Hematopoietic multipotent progenitor cell treated with erythropoietin and hydrocortisone succinate and interleukin-3 and kit ligand, for 8 days (in vitro differentiated cells): ENCODE measurements at regions not wholly inside any gene's neighbourhood (a gene's known extent, or its start where the extent isn't known, plus 50 kb on each side); places are given as distances from the start of the nearest gene placed in this dataset.

Source experiments
- DNase-seq: peaks from one replicate; pipeline ENCODE4 v3.0.0-alpha.2; 2015

DNA sequence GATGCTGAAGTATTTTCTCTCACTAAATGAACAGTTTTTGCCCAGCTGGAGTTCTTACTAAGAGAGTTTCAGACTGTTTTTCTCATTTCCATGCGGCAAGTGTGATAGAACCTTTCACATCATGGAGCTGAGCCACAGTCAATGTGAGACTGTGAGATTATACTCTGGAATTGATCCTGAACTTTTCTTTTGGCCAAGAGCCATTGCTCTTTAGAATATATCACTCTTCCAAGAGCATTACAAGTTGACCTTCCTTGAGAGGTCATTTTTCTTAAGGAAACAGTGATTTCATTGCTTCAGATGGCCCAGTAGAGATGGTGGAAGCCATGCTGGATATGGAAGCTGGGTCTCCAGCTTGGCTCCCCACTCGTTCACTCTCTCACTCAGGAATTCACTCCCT is 212.9 kb upstream of the UMPS start:
- DNase-seq, result no peak

DNA sequence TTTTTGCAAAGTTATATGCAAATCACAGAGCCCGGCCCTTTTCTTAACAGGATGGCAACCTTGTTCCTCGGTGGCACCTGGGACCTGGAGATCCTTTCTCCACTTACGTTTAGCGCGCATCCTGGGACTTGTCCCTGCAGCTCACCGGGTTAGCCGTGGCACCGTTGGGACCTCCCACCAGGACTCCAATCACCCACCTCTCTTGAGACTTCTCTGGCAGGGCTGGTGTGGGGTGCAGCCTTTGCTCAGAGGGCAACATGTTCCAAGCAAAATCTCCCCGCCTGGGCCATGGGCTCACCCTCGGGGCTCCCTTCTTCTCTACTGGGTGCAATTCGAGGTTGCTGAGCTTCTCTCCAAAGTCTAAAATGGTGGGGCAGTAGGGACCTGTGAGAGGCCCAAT is 211.9 kb upstream of the UMPS start:
- DNase-seq, result no peak

DNA sequence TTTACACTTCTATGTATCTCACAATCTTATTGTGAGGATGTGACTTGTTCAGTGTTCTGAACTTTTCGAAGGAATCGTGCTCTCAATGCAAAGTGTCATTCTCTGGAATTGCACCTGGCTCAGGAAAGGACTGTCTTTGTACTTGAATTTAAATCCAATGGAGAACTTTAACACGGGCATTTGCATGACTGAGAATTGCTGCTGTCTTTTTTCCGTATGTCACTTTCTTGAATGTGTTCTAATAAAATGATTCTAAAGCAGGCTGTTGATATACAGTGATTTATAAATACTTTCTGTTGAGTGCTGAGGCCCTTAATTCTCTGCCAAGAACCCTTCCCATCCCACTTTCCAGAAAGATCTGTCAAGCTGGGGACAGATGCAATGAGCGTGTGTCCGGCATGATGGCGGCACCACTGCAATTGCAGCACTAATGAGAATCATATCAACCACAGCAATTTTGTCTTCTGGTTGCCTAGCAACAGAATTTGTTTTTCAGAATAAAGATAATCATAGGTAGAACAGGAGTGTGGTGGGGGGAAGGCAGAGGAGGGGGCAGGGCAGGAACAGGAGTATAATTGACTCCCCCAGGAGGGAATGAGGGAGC is 210.6 kb upstream of the UMPS start:
- no peak for DNase-seq

DNA sequence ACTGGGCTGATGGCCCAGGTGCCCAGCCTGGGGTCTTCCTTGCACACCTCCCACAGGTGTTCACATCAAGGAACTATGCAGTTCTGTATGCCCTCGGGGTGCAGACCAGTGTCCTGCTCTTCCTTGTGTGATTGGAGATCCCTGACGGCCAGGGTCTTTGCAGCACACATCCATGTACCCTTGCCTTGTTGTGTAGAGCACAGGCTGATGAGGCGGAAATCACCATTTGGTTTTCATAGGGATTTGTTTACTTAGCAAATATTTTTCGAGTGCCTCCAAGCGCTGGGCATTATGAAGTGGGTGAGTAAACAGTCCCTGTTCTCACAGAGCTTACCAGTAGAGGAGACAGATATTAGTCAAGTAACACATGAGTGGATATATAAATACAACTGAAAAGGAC is 209.3 kb upstream of the UMPS start:
- DNase-seq, result no peak

DNA sequence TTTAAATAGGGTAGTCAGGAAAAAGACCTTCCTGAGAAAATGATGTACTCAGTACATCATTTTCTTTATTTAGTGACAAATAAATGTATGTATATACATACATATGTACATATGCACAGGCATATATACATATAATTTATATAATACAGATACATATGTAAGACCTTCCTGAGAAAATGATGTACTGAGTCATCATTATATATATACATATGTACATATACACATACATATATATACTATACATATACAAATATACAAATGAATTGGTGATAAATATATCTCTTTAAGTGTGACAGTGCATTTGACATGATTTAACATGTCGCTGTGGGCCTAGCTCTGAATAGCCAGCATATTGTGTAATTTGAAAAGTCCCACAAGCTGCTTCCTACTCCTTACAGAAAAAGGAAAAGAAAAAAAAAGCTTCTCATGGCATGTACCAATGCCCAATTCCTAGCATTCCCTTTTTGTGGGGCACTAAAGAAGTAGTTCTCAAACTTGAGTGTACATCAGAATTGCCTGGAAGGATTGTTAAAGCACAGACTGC is 208.1 kb upstream of the UMPS start:
- no peak for DNase-seq

DNA sequence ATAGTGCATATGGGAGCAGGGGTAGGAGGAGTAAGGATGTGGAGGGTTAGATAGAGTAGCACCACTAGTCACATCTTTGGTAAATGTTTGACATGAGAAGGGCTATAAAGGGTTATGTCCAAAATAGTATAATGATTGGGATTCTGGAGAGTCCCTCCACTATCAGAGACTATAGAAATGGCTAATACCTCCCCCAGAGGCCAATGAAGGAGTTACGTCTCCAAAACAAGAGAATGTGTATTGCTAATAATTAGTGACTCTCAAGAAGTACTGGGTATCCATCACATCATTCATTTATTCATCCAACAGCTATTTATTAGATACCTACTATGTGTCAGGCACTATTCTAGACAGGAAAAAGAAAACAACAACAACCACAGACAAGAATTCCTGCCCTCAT is 203.7 kb upstream of the UMPS start:
- DNase-seq, result peak; percentile 6

DNA sequence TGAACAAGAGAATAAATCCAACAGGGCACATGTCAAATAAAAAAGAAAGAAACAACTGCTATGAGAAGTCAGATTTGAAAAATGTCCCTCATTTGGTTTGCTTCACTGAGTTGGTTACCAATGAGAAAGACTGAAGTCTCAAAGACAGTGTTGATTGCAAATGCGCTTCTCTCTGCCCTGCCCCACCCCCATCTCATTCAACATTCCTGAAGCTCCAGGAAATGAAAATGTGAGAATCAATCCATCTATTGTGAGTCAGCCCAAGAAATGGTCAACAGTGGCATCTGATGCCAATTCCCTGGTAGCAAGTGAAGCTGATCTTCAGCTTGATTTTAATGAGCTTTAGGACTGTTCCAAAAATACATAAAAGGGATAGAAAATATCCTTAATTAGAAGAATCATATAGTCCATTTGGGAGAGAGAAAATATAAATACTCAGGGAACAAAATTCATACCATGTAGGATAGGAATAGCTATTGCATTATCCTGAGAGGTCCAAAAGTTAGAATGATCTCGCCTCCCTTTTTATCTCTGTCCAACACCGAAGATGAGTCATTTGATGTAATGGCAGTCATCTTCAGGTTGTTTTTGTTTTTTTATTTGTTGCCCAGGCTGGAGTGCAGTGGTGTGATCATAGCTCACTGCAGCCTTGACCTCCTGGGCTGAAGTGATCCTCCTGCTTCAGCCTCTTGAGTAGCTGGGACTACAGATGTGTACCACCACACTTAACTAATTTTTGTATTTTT is 200.3 kb upstream of the UMPS start:
- no peak for DNase-seq

DNA sequence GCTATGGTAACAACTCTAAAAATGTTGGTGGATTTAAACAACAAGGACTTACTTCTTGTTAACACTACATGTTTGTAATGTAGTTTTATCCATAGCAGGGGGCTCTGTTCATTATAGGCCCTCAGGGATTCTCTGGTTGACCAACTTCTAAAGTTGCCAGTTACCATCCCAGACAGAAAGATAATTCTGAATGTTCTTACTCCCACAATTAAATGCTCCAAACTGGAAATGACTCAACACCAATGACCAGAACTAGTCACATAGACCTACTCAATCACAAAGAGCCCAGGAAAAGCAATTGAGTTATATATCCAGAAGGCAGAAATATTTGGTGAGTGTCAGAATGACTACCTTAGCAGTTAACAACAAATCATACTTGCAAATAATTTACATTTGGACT is 199.3 kb upstream of the UMPS start:
- DNase-seq, result no peak

DNA sequence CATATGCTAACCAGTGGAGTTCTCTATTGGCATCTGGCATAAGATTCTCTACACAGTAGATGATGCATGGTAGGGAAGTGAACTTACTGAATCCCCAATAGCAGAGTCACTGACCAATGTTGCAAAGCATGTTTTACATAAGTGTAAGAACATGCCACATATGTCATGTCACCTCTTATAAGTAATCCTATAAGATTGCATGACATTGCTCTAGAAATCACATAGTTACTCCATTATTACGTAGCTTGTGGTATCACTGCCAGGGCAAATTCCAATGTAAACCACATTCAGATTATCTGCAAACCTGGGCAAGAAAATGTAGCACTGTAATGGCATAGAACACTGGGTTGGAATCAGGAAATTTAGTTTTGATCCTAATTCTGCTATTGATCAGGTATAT is 198.2 kb upstream of the UMPS start:
- no peak for DNase-seq

DNA sequence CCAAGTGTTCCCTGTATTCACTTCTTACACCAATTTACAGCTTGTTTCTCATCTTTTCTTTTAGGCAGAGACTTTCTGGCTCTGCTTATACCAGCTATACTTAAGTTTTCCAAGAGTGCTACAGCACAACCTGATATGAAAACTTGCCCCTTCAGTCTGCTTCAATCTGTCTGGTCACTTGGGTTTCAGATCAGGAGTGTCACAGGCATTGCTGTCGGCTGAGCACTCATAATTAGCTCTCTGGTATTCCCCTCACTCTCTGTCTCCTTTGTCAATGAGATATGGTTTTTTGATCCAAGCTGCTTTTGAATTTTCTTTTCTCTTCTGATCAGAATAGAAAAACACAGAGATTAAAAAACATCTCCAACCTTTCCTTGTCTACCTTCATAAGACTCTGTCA is 194.9 kb upstream of the UMPS start:
- no peak for DNase-seq

DNA sequence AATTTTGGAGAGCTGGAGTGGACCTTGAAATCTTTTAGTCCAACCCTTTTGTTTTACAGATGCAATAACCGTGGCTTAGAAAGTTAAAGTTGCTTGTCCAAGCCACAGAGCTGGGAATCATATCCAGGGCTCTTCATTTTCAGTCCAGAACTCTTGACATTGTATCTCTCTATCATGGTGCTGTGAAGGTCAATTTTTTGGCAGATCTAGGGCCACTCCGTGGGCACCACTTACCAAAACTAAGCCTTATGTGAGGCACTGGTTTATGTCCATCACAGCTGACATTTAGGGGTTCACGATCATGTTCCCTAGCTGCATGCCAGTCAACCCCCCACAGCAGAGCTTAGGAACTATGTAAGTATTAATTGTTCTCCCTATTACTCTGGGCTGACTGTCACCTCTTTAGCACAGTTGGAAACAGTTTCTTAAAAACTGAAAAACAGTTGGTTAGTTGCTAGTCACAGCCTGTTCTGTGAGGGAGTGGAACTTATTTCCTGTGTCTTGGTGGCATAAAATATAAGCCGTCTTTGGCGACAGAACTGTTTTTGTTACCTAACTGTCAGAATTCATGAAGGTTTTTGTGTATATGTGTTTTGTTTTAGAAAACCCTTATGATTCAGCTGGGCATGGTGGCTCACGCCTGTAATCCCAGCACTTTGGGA is 189.6 kb upstream of the UMPS start:
- DNase-seq, result no peak

DNA sequence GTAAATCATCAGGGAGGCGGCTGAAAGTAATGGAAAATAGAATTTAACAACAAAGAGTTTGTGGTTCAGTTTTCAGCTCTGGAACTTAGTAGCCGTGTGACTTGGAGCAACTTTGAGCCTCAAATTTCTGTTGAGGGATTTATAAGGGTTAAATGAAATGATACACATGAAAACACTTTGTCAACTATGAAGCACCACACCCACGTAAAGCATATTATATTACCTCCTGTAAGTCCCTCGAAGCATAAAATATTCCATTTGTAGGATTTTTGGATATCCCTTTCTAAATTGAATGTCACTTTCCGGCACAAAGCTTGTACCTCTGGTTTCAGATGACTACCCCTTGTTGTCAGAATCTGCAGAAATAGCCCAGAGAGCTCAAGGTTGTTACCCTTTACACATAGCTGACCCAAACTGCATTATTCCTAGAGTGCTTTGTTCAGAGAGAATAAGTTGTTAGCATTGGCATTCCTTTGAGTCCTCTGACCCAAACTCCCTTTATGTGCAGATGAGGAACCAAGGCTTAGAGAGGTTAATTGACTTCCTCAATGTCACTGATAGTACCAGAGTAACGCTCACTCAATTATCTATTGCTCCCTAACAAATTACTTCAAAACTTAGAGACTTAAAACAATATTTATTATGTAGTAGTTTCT is 187.9 kb upstream of the UMPS start:
- no peak for DNase-seq

DNA sequence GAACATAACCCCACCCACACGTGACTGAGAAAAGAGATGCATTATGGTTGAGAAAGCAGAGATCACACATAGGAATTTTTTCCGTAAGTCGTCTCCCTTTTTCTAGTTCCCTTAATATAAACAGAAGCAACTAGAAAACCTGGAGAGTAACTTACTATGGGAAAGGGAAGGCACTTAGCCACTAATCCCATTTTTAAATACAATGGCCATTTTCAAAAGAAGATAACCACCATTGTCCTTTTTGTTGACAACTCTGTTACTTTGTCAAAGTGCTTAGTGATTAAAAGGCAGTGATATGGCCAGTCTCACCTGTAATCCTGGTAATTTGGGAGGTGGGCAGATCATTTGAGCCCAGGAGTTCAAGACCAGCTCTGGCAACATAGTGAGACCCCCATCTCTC is 184.4 kb upstream of the UMPS start:
- no peak for DNase-seq

DNA sequence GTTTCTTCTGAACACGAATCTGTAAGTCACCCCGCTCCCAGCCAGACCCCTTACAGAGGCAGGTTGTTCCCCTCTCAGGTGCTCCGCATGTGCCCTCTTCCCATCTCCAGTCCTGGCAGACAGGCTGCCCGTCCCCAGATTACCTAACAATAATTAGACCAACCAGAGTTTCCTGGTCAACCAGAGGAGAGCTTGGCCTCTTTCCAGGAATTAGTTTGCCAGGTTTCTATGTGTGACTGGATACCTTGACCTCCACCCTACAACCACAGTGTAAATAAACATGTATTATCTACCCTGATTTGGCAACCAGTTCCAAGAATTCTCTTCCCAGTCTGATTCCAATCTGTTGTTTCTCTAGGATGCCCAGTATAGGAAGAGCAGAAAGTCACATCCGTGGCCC is 178.0 kb upstream of the UMPS start:
- DNase-seq, result no peak

DNA sequence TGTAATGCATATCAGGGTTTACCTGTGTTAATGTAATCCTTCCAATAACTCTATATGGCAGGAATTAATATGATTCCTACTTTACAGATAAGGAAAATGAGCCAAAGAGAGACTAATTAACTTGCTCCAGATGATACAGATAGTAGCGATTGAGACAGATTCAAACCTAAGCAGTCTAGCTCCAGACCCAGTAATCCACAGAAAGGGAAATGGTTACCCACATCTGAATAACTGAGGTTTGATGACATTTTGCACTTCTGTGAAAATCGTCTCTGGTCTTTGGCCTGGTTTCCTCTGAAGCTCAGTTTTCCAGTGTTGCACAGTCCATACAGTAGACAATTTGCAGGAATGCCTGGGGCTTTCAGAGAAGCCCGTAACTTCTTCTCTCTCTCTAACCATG is 177.1 kb upstream of the UMPS start:
- no peak for DNase-seq

DNA sequence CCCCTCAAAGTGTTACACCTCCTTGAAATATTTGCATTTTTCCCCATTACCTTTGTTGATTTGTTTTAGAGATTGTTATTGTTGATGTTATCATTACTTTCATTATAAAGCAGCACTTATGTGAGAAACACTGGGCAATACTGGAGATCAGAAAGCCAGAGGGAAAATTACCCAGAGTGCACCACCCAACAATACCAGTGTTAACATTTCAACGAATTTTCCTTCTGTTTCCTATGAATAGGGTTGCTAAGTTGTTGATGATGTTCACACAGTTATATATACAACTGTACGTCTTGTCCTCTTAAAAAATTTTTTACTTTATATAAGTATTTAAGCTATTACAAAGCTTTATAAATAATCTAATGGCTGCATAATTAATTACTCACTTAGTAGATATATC is 173.6 kb upstream of the UMPS start:
- DNase-seq, result no peak

DNA sequence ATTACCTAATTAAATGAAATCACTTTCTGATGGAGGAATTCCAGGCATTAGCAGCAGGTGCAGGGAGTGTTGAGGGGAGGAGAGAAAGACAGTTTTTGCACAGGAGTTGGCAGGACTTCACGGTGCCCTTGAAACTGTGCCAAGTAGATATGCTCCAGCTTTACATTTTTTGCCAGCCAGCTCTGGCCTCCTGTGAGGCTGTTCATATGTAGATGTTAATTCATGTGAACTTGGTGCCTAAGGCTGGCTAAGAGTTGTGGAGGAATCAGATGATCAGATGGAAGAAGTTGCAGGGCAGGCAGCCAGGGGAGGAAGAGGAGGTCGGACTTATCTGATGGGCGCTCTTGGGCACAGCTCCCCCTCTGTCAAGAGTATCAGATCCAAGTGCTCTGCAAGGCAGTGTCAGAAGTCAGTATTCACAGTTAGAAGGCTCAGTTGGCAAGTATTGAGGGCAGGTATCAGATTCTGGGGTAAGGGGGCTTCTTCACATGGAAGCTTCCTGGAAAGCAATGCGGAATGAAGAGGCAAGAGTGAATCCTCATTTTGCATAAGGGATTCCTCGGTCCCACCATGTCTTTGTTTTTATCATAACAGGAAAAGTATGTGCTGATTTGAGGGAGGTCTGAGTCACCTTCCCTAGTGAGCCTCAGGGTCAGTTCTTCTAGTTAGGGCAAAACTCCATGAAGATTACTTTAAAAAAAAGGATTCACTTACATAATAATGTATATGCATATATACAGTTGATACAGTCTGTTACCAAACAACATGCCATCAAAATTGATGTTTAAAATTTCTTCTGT is 172.6 kb upstream of the UMPS start:
- peak; percentile 43 for DNase-seq

DNA sequence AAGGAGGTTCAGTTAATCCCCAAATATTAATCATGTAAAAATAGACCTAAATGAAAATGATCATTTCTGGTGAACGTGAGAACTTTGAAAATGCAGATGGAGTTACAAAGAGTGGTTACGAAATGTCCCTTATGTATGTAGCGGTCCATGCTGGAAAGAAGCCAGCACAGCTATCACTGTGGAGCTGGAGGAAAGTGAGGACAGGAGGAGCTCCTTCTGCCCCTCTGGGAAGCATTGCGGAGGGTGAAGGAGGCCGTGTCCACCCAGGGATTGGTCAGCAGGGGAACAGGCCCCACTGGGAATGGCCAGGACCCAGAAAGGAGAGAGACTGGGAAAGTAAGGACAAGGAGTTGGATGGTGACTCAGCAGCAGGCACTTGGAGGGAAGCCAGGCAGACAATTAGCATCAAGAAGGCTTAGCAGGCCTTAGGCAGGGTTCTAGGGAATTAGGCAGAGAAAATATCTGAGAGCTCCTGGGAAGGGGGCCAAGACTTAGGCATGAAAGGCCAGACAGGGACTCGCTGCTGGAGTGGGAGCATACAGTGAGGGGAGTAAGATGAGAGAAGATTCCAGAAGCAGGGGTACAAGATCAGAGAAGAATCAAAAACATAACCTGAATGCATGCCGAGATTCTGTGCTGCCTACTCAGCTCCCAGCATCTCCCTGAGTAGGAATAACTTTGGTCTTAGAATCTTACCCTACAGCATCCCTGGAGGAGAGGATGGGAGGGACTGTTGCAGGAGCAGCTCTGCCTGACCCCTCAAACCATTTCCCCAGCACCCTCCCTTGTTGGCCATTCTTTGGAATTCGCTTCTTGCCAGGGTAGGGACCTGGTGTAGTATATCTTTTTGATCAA is 171.0 kb upstream of the UMPS start:
- no peak for DNase-seq

DNA sequence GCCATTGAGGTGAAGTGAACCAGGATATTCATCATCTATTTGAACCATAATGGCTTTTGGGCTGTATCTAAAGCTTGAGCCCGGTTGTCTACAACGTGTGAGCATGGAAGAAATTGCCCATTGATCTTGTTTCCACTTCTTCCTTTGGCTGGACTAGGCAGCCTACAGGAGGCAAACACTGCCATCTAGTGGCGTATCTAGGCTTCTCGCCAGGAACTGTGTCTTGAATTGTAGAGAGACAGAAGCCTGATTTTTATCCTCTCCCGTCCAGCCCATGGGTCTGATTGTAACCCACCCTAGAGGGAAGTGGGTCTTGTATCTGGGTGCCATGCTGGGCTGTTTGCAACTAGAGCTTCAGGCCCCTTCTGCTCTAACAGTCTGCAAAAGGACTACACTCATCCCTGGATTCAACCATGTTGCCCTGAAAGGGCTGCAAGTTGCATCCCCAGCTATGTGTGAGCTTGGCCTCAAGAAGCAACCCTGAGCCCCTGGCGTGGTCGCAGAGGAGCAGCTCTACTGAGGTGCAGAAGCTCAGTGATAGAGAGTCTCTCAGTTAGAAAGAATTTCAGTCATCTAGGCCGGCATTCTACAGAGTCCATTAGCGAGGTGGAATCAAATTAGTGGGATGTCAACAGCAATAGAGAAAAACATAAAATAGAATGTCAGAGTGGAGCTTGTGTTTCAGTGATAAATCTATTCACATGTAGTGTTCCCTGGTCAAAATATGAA is 170.2 kb upstream of the UMPS start:
- DNase-seq, result peak; percentile 76

DNA sequence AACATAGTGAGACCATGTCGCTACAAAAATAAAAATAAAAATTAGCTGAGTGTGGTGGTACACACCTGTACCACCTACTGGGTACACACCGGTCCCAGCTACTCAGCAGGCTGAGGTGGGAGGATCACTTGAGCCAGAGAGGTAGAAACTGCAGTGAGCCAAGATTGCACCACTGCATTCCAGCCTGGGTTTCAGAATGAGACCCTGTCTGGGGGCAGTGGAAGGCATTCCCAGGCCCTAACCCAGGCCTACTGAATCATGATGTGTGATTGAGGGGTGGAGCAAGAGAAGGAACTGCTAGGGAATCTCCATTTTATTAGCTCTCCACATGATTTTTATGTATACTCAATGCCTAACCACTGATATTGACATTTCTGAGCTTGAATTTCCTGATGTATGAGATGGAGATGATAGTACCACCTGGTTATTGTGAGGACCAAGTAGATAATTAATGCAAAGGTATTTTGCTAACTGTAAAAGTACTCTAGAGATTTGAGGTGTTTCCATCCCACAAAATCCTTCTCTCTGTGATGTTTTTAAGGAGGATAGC is 169.5 kb upstream of the UMPS start:
- no peak for DNase-seq

DNA sequence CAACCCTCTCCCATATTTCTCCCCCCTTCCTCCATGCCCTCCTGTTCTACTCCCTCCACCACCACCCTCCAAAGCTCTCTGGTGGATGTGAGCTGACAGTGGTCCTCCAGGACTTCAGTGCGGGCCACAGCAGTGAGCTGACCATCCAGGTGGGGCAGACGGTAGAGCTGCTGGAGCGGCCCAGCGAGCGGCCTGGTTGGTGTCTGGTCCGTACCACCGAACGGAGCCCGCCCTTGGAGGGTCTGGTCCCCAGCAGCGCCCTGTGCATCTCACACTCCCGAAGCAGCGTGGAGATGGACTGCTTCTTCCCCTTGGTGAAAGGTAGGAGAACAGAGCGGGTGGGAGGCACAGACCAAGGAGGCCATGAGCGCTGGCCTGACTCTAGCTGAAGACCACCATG is 167.5 kb upstream of the UMPS start:
- DNase-seq, result no peak
